Limb (tissue), 2 donors: ENCODE measurements at regions not wholly inside any gene's neighbourhood (a gene's known extent, or its start where the extent isn't known, plus 50 kb on each side); places are given as distances from the start of the nearest gene placed in this dataset.
A peak's percentile ranks its signal among the peaks of the same experiment; 100 is the strongest.

Experiments
- DNase-seq, 2 donors: peaks; one replicate each; pipeline ENCODE4 v3.0.0-alpha.2; 2016; ENCODE audit errors: extremely low spot score in 2 of 2

DNA sequence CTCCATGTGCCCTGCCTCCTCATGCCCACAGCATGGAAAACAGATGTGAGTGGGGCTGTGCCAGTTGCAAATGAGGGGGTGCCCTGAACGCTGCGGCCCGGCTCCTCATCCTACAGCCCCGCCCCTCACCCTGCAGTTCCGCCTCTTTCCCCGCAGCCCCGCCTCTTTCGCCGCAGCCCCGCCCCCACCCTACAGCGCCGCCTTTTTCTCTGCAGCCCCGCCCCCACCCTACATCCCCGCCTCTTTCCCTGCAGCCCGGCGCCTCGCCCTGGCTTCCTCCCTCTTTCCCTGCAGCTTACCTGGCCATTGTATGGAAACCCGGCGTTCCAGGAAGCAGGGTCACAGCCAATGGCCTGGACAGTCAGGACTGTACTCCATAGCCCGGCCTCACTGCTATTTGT, 284.9 kb downstream of the TLE3 start:
- DNase-seq, result peak in 1 of 2 donors; percentile 55

DNA sequence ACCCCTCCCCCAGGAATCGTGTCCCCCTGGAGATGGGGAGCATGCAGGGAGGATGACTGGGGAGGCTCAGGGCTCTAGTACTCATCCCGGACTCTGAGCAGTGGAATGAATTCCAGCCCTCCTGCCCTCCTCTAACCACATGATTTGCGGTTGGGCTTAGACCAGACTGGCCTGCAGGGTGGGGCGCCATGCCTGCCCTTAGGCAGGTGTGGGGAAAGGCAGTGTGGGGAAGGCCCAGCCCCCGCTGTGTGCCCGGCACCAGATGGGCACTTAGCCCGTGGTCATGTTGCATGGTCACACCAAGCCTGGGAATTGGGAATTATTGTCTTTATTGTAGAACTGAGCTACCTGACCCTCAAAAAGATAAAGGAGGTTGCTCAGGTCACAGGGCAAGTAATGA, 283.8 kb downstream of the TLE3 start:
- no peak for DNase-seq

DNA sequence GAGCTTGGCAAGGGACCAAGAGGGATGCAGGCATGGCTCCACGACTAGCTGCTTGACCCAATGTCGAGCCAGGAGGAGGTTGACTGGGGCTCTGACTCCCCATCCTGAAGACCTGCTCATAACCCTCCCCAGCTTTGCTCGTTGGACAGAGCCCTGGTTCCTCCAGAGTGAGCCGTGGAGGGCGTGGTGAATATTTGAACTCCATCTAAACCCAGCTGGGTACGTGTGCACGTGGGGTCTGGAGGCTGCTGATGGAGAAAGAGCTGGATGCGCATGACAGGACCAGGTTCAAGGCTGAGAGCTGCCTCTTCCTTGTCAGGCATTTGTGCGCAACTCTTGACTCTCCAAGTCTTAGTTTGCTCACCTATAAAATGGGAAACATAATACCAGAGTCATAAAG, 282.8 kb downstream of the TLE3 start:
- no peak for DNase-seq

- DNase-seq, result no peak
Measured at GRCh38 chr15:69815793-69816192, 281.9 kb downstream of the TLE3 start.

DNA sequence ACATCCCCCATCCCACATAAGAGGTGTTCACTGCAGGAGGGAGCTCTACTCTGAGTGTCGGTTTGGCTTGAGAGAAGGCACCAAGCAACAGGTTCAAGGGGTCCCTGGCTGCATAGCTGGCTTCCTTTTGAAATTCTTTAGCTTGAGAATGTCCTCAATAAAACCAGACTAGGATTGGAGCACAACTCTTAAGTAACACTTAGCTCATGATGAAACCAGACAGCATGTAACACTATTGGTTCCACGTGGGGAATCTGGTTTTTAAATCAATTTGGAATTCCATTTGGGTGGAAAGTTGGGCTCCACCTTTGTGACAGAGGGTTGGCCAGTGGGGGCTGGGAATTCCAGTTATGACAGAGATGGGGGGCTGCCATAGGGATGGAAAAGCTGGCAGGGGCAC, 281.2 kb downstream of the TLE3 start:
- no peak for DNase-seq

GRCh38 chr15:69818529-69818928, 279.2 kb downstream of the TLE3 start:
- DNase-seq, result no peak

GRCh38 chr15:69819371-69819770, 278.3 kb downstream of the TLE3 start:
- DNase-seq, result no peak

DNA sequence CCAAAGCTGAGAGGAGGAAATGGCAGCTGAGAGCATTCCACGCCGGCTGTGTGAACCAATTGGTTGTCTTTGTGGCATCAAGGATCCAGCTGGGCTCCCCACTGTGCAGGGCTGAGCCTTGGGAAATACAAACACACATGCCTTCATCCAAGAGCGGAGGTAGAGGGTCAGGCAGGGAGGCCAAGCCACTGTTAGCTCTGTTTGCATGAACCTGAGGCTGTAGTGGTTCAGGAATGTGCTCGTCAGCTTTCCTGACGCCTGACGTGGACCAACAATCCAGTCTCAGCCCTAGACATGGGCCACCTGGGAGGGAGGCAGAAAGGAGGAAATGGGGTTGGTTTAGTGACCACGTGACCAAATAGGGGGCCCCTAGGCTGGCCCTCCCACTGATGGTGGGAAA, 276.9 kb downstream of the TLE3 start:
- no peak for DNase-seq

DNA sequence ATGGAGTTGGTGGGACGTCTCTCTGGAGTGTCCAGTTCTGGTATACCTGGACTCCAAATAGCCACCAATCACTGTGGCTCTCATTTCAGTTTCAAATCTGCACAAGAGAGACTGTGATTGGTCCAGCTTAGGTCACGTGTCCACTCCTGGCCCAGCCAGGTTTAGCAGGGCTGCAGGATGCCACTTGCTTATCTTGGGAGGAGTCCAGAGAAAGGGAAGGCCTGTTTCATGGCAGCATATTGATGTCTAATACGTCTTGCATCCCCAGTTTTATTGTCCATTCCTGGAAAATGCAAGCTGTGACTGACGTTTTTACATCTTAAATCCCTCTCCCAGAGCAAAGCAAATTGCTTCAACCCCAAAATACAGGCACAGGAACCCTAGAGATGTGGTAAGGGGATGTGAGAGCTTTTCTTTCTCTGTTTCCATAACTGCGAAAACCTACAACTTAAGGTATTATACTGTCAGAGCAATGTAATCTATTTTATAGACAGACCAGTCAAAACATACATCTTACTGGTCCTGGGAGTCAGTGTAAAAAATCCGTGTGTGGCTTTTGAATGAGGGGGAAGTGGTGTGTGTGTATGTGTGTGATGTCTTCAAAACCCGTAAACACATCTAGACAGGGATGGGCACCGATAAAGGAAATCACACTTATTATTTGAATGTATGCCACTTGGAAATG, 274.4 kb downstream of the TLE3 start:
- no peak for DNase-seq

GRCh38 chr15:69824075-69824876, 273.4 kb downstream of the TLE3 start:
- no peak for DNase-seq

DNA sequence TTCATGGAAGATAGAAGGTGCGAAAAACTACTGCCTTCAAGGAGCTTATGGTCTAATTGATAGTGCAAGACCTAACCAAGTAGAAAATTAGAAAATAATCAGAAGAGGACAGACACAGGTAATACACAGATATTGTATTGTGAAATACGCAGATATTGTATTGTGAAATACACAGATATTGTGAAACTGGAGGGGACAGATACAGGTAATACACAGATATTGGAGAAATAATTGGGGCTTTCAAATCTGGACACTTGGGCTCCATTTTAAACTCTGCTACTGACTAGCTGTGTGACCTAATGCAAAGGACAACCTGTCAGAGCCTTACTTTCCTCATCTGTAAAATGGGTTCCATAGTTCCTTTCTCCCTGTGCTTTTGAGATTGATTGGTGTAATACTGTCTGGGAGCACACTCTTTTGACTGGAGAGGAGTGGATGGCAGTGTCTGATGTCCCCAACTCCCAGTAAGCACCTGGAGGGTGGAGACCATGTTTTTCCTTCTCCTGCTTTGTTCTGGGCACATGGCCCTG, 272.8 kb downstream of the TLE3 start:
- no peak for DNase-seq

- DNase-seq, result no peak
Measured at GRCh38 chr15:69825941-69826818, 271.5 kb downstream of the TLE3 start.

- no peak for DNase-seq
Measured at GRCh38 chr15:69826819-69827175, 270.9 kb downstream of the TLE3 start.

GRCh38 chr15:69827751-69828150, 270.0 kb downstream of the TLE3 start:
- no peak for DNase-seq

DNA sequence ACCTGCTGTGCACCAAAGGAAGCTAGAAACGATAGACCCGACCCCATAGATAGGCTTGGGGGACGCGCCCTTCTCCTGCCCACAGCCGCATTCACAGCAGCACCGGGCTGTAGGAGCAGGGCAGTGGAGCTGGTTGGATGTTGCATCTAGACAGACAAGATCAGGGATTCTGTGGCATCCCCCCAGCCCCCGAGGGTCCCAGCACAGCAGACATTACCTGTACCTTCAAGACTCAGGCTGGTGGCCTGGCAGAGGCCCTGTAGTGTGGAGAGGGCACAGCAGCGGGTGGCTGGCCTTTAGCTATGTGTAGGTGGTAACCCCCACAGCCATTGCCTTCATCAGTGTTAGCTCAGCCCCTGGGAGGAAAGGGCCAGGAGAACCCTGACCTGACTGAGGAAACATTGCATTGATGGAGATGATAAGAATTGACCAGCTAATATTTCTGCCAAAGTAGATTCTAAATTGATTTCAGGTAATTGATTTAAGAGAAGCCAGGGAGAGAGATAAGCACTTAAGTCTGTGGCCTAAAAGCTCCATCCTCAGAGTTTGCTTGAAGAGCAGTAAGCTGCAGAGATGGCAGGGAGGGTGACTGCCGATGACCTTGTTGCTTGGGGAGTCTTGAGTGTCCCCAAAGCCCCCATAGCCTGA, 269.4 kb downstream of the TLE3 start:
- DNase-seq, result no peak

GRCh38 chr15:69829974-69830373, 267.7 kb downstream of the TLE3 start:
- peak in 1 of 2 donors; percentile 26 for DNase-seq

DNA sequence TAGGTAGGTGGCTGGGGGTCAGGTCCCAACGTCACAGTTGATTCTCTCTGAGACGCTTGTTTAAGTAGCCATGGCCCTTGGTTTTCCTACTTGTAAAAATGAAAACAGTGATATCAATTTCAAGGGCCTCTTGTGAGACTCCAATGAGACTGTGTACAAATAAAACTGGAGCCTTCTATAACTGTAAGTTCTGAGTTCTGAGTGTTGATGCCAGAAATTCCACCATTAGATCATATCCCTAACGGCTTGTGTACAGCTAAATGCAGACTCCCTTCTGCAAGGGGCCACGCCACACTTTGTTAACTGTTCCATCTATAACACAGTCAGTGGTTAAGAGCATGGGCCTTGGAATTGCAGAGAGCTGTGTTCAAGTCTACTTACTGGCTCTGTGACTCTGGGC, 267.3 kb downstream of the TLE3 start:
- DNase-seq, result no peak

DNA sequence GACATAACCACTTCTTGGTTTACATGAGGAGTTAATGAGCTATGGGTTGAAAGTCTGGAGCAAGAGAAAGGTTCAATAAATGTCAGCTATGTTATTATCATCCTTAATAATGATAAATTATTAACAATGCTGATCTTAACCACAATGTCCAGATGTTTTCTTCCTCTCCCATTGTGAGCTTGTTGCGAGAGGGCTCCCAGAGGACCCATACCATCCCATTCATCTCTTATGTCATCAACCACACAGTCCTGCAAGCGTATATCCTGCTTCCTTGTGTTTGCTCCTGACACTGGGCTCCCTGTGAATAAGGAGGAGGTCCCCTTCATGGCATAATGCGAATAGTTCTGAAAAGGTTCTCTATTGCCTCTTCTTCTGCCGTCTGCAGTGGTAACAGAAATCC, 266.8 kb downstream of the TLE3 start:
- DNase-seq, result no peak

GRCh38 chr15:69834267-69834666, 263.4 kb downstream of the TLE3 start:
- peak in 1 of 2 donors; percentile 24 for DNase-seq

DNA sequence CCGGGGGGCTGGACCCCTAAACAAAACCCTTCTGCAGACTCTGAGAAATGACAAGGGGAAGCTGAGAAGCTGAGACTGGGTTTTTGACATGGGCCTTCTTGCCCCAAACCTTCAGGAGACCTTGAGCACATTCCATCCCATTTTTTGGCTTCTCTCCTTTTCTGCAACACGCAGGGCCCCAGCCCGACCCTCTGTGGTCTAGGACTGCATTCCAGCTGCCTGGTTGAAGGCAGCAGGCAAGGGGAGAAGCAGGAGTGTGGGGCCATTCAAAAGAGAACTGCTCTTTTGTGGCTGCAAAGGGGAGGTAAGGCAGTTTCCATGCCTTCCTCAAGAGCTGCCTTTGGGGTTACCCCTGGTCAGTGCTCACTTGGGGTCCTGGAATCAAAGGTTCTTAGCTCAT, 263.0 kb downstream of the TLE3 start:
- DNase-seq, result peak in 1 of 2 donors; percentile 59

DNA sequence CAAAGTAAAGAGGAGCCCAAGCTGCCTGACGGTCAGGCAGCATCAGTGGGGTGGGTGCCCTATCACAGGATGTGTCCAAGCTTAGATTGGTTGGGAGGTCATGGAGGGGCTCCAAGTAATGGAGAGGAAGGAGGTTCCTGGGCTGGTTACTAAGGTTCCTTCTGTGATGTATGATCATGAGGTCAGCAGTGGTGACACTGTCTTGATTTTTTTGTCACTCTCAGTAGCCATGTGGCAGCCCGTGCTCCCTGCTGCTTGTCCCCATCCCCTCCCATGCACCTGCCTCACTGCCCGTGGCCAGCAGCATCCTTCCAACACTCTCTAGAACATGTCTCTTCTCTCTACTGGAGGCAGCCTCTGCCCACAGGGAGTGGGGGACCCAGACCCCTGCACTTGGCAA, 261.7 kb downstream of the TLE3 start:
- DNase-seq, result no peak
